IPS DF 19.7 (cell line): ENCODE measurements at regions not wholly inside any gene's neighbourhood (a gene's known extent, or its start where the extent isn't known, plus 50 kb on each side); places are given as distances from the start of the nearest gene placed in this dataset.

Source experiments
- DNase-seq: peaks from one replicate; pipeline ENCODE4 v3.0.0-alpha.2; 2013; ENCODE audit warnings: low read depth, low spot score

GRCh38 chr2:103484906-103485305, 723.1 kb downstream of the TMEM182 start:
- DNase-seq, result no peak

DNA sequence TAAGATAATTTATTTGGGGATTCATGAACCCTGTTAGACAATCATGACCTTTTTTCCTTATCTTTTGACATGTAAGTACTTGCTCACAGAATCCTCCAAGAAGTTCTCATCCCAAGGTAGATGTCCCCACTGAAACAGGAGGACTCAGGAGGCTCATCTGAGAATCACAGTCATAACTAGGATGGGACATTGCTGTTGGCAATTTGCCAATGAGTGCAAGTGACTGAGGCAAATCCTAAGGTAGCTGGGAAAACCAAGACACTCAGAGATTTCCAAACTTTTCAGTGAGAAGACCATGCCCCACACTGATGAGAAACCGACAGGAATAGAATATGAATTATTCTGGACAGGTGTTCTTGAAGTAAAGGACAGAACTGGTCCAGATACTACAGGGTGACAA, 735.0 kb downstream of the TMEM182 start:
- no peak for DNase-seq

- DNase-seq, result no peak
Measured at GRCh38 chr2:103506812-103507211, 745.0 kb downstream of the TMEM182 start.

DNA sequence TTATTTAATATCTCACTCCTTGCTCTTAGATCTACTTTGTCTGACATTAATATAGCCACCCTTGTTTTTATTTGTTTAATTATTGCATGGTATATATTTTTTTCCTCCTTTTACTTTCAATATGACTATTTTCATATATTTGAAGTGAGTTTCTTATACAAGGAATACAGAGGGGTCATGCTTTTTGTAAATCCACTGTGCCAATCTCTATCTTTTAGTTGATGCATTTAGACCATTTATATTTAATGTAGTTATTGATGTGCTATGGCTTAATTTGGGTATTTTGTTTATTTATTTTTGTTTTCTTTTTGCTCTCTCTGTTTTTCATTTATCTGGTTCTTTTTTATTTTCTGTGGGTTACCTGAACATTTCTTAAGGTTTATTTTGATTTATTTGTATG, 750.6 kb downstream of the TMEM182 start:
- DNase-seq, result no peak

- no peak for DNase-seq
Measured at GRCh38 chr2:103520547-103520946, 758.7 kb downstream of the TMEM182 start.

- no peak for DNase-seq
Measured at GRCh38 chr2:103525756-103526155, 763.9 kb downstream of the TMEM182 start.

GRCh38 chr2:103526757-103527156, 764.9 kb downstream of the TMEM182 start:
- DNase-seq, result no peak

DNA sequence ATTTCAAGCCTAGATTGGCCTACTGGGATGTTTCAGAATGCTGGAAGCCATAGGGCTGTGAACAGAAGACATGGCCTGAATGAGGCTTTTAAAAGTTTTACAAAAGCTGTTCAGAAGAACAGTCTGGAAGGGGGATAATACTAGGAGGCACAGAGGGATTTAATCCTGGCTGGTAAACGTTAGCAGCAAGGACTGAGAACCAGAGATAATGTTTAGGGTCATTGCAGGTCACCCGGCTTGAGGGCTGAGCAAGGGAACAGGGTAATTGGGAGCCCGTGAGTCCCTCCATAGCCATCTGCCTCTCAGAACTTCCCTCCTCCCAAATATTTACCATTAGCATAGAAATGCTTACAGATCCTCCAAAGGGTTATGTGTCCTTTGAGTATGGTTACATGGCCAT, 765.4 kb downstream of the TMEM182 start:
- no peak for DNase-seq

- no peak for DNase-seq
Measured at GRCh38 chr2:103529798-103530502, 768.1 kb downstream of the TMEM182 start.

DNA sequence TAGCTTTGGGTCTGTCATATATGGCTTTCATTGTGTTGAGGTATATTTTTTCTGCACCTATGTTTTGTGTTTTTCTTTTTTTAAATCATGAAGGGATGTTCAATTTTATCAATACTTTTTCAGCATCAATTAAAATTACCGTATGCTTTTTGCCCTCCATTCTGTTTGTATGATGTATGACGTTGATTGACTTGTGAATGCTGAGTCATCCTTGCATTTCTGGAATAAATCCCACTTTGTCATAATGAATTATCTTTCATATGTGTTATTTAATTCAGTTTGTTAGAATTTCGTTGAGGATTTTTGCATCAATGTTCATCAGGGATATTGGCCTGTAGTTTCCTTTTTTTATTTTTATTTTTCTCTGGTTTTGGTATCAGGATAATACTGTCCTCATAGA, 790.9 kb downstream of the TMEM182 start:
- no peak for DNase-seq

DNA sequence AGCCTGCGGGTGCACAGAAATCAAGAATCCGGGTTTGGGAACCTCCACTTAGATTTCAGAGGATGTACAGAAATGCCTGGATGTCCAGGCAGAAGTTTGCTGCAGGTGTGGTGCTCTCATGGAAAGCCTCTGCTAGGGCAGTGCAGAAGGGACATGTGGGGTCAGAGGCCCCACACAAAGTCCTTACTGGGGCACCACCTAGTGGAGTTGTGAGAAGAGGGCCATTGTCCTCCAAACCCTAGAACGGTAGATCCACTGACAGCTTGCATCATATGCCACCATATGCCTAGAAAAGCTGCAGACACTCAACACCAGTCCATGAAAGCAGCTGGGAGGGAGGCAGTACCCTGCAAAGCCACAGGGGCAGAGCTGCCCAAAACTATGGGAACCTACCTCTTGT, 833.0 kb downstream of the TMEM182 start:
- DNase-seq, result no peak

GRCh38 chr2:103605071-103605780, 843.4 kb downstream of the TMEM182 start:
- no peak for DNase-seq

DNA sequence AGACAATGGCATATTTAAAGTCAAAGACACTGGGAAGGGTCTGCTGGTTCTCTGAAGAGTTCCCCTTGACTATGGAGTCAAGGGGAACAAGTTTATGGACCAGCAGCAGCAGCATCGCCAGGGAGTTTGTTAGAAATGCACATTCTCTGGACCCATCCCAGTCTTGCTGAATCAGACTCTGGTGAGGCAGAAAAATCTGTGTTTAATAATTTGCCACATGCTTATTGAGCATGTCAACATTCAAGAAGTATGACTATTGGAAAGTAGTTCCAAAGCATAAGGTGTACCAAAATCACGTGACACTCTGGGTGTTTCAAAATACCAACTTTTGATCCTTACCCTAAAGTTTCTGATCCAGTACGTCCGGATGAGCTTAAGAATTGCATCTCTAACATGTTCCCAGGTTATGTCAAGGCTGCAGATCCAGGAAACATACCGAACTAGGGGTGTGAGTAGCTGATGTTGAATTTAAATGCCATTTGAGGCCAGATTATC, 853.8 kb downstream of the TMEM182 start:
- no peak for DNase-seq

GRCh38 chr2:103616891-103617290, 855.1 kb downstream of the TMEM182 start:
- DNase-seq, result no peak

DNA sequence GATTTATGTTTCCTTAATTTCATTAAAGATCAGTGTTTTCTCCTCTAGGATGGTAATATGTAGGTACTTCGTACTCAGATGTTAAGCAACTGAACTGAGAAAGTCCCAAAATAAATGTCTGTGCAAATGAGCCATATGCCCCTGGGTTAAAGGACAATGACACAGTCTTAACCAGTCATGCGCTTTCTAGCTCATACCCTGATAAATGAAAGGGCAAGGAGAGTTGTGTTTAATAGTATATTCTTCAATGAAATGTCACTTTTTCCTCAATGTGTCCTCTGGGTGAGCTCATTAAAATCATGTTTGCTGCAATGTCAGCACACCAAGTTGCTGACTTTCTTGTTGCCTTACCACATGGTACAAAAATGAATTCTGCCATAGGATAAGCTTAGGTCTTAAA, 856.3 kb downstream of the TMEM182 start:
- no peak for DNase-seq

DNA sequence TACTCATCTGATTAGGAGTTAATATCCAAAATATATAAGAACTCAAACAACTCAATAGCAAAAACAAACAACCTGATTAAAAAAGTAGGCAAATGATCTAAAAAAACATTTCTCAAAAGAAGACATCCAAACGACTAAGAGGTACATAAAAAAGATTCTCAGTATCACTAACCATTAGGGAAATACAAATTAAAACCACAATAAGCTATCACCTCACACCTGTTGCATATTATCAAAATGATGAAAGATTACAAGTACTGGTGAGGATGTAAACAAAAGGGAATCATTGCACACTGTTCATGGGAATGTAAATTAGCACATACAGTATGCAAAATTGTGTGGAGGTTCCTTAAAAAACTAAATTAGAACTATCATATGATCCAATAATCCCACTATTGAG, 865.5 kb downstream of the TMEM182 start:
- no peak for DNase-seq

DNA sequence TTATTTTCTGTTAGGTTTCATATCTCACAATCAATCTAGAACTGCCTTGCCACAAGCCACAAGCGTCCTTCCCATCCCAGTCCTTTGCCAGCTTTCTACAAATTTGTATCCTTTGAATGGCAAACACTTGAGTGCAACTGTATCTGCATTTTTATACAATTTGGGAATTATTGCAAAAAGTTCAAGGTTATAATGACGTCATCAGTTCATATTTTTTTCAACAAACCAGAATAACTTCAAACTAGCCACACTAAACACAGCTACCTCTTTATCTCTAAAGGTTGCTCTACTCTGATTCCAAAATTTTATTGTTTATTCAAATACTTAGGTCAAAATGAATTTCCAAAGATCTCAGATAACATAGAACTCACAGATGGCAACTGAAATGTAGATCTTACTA, 877.1 kb downstream of the TMEM182 start:
- no peak for DNase-seq

DNA sequence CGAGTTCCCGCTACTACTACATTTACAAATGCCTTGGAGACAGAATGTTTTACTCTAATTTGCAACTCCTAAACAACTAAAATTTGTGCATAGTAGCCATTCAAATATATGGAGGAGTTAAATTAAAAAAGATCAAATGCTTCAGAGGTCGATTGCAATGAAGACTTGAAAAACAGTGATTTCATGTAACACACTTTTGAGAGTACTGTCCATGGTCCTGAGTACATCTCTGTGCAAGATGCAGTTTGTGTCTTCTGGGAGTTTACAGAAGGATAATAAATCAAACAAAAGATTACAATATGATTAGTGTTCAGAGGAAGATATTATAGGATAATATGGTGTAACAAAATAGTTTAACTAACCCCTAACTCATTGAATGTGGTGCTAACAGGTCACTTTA, 894.7 kb downstream of the TMEM182 start:
- DNase-seq, result no peak

GRCh38 chr2:103660519-103660918, 898.7 kb downstream of the TMEM182 start:
- no peak for DNase-seq

DNA sequence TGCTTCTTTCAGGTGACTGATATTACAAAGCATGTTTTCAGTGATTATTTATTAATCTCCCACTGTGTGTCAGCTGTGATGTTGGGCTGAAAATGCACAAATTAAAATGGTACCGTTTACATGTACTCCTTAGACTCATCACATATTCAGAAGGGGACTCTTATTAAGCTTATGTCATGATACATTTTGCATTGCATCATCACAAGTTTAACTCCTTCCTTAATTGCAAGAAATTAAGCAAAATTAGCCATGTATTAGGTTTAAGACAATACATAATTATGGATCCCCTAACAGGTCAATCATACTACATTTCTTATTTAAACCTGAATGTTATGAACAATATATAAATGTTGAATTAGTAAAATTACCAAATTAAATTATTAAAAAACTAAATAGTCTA, 899.1 kb downstream of the TMEM182 start:
- DNase-seq, result no peak

DNA sequence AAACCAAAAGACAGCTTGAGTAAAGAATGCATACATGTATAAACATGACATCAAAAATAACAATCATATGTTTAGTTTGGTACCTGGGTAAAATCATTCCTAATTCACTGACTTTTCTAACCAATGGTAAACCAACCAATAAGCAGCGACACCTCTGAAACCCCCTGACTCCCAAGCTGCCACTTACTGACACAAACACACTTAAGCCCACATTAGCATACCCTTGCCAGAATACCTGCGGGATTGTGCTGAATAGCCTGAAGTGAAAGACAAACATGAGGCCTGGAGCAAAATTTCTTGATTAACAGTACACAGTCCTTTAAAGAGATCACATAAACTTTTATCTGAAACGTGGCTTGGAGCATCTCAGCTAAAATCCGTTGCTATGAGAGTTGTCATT, 902.9 kb downstream of the TMEM182 start:
- DNase-seq, result no peak

GRCh38 chr2:103667335-103667884, 905.6 kb downstream of the TMEM182 start:
- no peak for DNase-seq

DNA sequence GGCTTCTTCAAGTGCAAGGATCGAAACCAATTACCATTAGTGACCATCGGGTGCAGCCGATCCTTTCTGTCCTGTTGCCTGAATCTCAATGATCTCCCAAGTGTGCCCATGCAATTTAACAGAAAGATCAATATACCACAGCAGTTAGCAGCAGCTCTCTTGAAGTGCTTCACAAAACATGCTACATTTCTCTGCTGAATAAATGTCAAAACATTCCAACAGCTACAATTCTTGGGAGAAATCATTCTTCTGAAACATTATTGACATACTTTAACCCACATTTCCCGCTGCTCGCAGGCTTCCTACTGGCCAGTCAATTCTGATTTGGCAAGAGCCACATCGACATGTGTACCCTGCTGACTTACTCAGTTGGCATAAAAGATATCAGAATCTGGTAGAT, 907.7 kb downstream of the TMEM182 start:
- DNase-seq, result no peak
